C4-2B (cell line): ENCODE measurements at regions not wholly inside any gene's neighbourhood (a gene's known extent, or its start where the extent isn't known, plus 50 kb on each side); places are given as distances from the start of the nearest gene placed in this dataset.
"Not testable (repeated sequence)": the region's sequence is repeated elsewhere in the genome, so short reads cannot be mapped to it uniquely, and the experiment has no call there.

Source experiments
- H3K27ac ChIP-seq: fragments of 450-650 bp; 2 replicates; pipeline ENCODE4 v1.5.1; 2017
- ZFX ChIP-seq: fragments of 450-650 bp; IDR thresholded peaks from 2 replicates; pipeline ENCODE4 v1.6.1; 2017
- TF ChIP-seq, protein P1 (sequence below): fragments of 450-650 bp; conservative IDR thresholded peaks from 2 replicates; pipeline ENCODE4 v1.5.1; 2017; ENCODE audit warnings: mild to moderate bottlenecking

DNA sequence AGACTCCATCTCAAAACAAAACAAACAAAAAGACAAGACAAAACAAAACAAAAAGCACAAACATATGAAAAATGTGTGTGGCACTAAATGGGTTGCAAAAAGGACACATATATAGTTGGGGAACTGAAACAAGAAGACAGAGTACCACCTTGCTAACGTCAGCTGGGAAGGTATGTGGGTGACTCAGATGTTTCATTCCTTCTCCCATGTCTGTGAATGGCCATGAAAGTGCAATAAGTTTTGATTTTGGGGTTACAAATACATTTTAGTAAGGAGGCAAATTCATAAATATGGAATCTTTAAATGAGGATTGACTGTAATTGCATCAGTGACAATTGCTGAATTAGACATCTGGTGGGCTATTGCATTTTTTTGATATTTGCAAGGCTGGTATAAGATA lies 81.6 kb upstream of the KLF4 start:
- TF ChIP-seq ZFX = no peak
- TF ChIP-seq, protein P1, sequence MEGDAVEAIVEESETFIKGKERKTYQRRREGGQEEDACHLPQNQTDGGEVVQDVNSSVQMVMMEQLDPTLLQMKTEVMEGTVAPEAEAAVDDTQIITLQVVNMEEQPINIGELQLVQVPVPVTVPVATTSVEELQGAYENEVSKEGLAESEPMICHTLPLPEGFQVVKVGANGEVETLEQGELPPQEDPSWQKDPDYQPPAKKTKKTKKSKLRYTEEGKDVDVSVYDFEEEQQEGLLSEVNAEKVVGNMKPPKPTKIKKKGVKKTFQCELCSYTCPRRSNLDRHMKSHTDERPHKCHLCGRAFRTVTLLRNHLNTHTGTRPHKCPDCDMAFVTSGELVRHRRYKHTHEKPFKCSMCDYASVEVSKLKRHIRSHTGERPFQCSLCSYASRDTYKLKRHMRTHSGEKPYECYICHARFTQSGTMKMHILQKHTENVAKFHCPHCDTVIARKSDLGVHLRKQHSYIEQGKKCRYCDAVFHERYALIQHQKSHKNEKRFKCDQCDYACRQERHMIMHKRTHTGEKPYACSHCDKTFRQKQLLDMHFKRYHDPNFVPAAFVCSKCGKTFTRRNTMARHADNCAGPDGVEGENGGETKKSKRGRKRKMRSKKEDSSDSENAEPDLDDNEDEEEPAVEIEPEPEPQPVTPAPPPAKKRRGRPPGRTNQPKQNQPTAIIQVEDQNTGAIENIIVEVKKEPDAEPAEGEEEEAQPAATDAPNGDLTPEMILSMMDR = no peak
- no peak overlapping the region for H3K27ac ChIP-seq

DNA sequence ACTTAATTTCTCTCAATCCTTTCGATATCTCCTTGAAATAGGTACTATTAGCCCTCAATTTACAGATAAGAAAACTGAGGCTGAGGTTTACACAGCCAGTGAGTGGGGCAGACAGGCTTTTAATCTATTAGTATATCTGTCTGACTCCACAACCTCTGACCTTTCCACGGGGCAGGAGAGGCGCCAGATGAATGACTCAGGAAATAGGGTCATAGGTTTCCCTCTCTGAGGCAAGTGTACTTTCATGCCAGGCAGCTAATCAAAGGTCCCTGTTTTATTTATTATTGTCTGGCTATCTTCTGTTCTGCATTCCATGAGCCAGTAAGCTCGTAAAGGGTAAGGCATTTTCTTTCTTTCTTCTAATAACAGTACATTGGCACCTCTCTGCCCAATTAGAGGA lies 79.6 kb upstream of the KLF4 start:
- H3K27ac ChIP-seq = no peak overlapping the region
- TF ChIP-seq, protein P1 = no peak
- no peak for TF ChIP-seq ZFX

DNA sequence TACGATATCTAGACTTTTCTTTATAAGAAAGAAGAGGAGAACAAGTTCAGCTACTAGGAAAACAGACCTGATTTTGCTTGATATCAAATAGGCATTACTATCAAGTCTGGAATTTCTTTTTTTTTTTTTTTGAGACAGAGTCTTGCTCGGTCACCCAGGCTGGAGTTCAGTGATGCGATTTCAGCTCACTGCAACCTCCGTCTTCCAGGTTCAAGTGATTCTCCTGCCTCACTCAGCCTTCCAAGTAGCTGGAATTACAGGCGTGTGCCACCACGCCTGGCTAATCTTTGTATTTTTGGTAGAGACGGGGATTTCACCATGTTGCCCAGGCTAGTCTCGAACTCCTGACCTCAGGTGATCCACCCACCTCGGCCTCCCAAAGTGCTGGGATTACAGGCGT lies 78.8 kb upstream of the KLF4 start:
- not testable (repeated sequence) for H3K27ac ChIP-seq

DNA sequence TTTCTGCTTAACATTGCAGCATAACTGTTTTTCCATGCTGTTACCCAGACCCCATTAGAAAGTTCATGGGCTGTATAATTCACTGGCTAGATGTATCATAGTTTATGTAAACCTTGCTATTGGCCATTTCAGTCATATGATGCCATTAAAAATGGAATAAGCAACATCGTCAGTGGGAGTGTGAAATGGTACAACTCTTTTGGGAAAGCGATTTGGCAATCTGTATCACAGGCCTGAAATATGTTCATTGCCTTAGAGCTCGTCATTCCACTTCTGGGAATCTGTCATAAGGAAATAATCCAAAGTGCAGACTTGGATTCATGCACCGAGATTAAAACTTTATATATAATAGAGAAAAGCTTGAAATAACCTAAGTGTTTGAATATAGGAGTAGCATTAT lies 77.9 kb upstream of the KLF4 start:
- no peak for TF ChIP-seq ZFX
- TF ChIP-seq, protein P1 = no peak
- no peak overlapping the region for H3K27ac ChIP-seq

DNA sequence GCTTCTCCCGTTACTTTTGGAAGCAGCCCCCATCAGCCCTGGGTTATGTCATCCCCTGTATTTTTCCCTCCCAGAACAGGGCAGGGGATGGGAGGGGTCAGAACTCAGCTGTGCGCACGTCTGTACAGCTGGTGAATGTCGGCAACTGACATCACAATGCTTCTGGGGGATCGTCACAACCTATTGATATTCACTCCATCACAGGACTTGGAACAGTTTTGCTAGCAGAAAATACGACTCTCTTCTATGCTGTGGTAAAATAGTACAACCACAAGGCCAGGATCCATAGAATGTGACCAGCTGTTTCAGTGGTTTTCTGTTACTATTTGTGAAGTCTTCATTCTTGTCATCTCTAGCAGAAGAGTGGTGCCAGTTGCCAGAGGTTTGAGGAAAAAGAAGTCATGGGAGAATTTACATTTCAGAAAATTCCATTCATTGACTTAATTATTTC lies 77.1 kb upstream of the KLF4 start:
- H3K27ac ChIP-seq = no peak overlapping the region
- TF ChIP-seq ZFX = no peak
- TF ChIP-seq, protein P1 = no peak

DNA sequence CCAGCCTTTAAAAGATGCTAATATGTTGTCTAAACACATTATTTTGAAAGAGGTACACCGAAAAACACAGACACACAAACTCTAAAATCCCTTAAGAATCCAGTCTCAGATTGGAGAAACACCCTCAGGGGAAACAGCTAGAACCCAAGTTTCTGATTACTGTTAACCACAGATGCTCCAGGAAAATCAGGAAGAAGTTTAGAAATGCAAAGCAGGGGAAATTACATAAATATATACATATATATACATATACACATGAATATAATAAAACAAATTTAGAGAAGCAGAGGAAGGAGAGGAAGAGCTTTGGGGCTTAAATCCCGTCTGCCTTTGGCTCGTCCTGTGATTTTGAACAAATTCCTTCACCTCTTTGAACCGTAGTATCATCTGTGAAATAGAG lies 73.2 kb upstream of the KLF4 start:
- no peak for TF ChIP-seq ZFX
- no peak overlapping the region for H3K27ac ChIP-seq

DNA sequence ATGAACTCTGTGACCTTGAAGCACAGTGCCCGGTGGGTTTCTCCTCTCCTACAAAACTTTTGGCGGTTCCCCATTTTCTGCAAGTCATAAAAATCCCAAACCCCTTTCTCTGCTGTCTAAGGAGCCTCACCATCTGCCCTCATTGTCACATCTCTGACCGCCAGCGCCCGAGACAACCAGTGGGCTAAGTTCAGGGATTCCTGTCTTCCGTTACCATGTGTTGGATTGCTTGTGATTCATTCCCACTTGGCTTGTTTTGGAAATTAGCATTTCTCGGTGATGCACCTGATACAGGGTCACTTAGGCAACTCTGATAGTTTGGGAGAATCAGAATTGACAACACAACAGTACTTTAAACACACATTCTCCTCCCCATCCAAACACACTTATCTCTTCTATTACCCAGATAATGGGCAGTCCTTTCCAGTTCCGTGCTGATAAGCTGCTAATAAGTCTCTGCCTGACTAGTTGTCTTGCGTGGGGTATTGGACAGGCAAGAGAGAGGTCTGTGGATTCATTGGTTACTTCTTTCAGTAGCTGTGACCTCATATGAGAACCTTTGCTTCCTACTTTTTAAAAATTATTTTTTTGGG lies 70.0 kb upstream of the KLF4 start:
- TF ChIP-seq, protein P1 = no peak
- TF ChIP-seq ZFX = no peak
- H3K27ac ChIP-seq = no peak overlapping the region

DNA sequence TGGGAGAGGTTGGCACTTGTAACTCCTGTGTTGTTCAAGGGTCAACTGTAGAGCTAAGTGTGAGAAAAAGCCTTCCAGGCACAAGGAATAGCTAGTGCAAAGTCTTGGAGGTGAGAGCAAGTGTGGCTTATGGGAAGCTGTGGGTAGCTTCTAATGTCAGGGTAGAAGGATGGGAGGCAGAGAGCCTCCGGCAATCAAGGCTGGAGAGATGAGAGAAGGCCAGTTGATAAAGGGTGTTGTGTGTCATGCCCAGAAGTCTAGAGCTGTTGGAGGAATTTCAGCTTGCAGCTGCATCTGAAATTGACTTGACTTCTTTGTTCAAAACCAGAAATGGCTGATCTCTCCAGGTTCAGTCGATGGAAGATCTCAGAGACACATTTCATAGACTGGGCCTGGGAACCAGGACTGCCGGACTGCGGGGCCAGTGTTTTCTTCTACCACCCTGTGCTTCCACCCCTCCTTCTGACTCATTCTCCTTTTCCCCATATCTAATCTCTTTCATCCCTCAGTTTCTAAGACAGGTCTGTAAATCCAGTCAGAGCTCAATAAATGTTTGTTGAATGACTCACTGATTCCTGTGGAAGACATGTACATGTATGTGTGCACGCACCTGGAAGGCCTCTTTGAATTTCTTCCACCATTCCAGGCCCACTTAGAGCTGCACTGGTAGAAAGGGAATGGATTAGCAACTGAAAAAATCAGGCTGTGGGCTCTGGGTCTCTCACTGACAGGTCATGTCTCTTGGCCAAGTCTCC lies 67.8 kb upstream of the KLF4 start:
- TF ChIP-seq ZFX = no peak
- TF ChIP-seq, protein P1 = no peak

More for the DNA sequence above, 67.8 kb upstream of the KLF4 start:
- H3K27ac ChIP-seq = no peak overlapping the region
